ENCODE measurements at regions not wholly inside any gene's neighbourhood (a gene's known extent, or its start where the extent isn't known, plus 50 kb on each side); places are given as distances from the start of the nearest gene placed in this dataset.
A peak's percentile ranks its signal among the peaks of the same experiment; 100 is the strongest.

- Histone ChIP-seq H3K4ac (ENCODE audit: low read depth, low read length) (peak overlapping the region; percentile 87), H4K8ac (ENCODE audit: low read depth in 2 of 2, low read length in 2 of 2) (peak overlapping the region in 1 of 2 experiments; percentile 13; a peak in 2 of 4 replicates), H2AK5ac (ENCODE audit: low read depth, low read length) (peak overlapping the region; percentile 63; the same call in 1 of the 2 replicates), H2AK9ac (replicated peaks; ENCODE audit: low read depth, low read length, poor library complexity) (peak overlapping the region; percentile 34), H3K9me3 (ENCODE audit: control insufficient read depth, insufficient read depth, low read length) (0 out of 2 replicates have a peak, but pooled peaks cover 2% of the 10 kb centered on the region), H3K14ac (replicated peaks; ENCODE audit: low read depth, low read length) (peak overlapping the region; percentile 55; the same call in 1 of the 2 replicates), H3K79me1 (ENCODE audit: low read depth in 1 of 2, low read length in 2 of 2) (no peaks in the 10 kb centered on the region), H3K9me1 (ENCODE audit: insufficient read depth, low read length) (peaks cover 10% of the 10 kb centered on the region; the same call in 1 of the 2 replicates), H3K9ac (ENCODE audit: low read depth, low read length) (no peak overlapping the region), H3K18ac (ENCODE audit: low read depth, low read length) (peak overlapping the region; percentile 35), H3K4me3 (ENCODE audit: insufficient read depth, low read depth, low read length) (no peak overlapping the region), H3K4me2 (ENCODE audit: low read depth, low read length) (no peak overlapping the region), H4K5ac (ENCODE audit: low read depth, low read length) (peak overlapping the region; percentile 5; the same call in 1 of the 2 replicates), H2BK15ac (ENCODE audit: low read depth, low read length) (peak overlapping the region; percentile 16; the same call in 1 of the 3 replicates), H3K4me1 (ENCODE audit: control insufficient read depth, insufficient read depth, low read length) (peaks cover 6% of the 10 kb centered on the region; the same call in 1 of the 2 replicates), H2BK5ac (ENCODE audit: low read depth, low read length, poor library complexity, severe bottlenecking) (no peak overlapping the region), H3K56ac (ENCODE audit: extremely low read depth, insufficient read depth, low read length) (no peak overlapping the region), H4K91ac (ENCODE audit: insufficient read depth, low read depth, low read length) (peak overlapping the region; percentile 83), H3K23ac (ENCODE audit: low read depth, low read length) (no peak overlapping the region), H4K20me1 (ENCODE audit: insufficient read depth, low read length) (no peaks in the 10 kb centered on the region), H3K36me3 (ENCODE audit: control insufficient read depth, insufficient read depth, low read length) (no peaks in the 10 kb centered on the region), H3K27me3 (ENCODE audit: control insufficient read depth, insufficient read depth, low read length) (peaks cover 5% of the 10 kb centered on the region), H2AFZ (replicated peaks; ENCODE audit: low read length, poor library complexity) (peak overlapping the region; percentile 18), H2BK20ac (ENCODE audit: low read depth, low read length) (peak overlapping the region; percentile 84), H2BK120ac (ENCODE audit: low read depth, low read length) (peak overlapping the region; percentile 75), H3K27ac (ENCODE audit: insufficient read depth, low read length) (no peak overlapping the region)
- DNase-seq (peak; percentile 46), ATAC-seq (ENCODE audit: low read depth) (peak; percentile 55)
- 63% methylated on average over 5 of the region's 12 CpGs; no CpG with 5 or more reads in 1 of the 2 experiments for WGBS, 2 experiments (ENCODE audit: extremely low coverage in 2 of 2, insufficient read length in 1 of 2)
- TF ChIP-seq RFX5 (IDR thresholded peaks at IDR 0.05; ENCODE audit: low read depth, low read length) (no peak), CEBPB (IDR thresholded peaks at IDR 0.05; ENCODE audit: low read depth, low read length) (no peak), RAD21 (IDR thresholded peaks at IDR 0.05; ENCODE audit: low read length) (peak; percentile 66), CTCF (conservative IDR thresholded peaks at IDR 0.05; ENCODE audit: low read depth, low read length) (peak; percentile 53), SMC3 (IDR thresholded peaks at IDR 0.05; ENCODE audit: low read depth, low read length) (peak; percentile 52)
- in situ Hi-C loops (cut with MboI; ENCODE audit: low sequenced_read_pairs): no loop called here
- no TSS peak for BruUV-seq (replicated peaks)
- intact Hi-C loops (cut with micrococcal nuclease): loop anchor here (5.0 to 10.0 kb wide), 2 partner anchors 853 to 1045 kb away; partner anchors contain the start of gene CDH11
- ChIA-PET CTCF (no interaction called here), POLR2A (ENCODE audit: unreplicated experiment) (no interaction called here)
- dilution Hi-C loops (cut with HindIII; ENCODE audit: low sequenced_read_pairs, unreplicated experiment): no loop called here
Measured at GRCh38 chr16:66167564-66168291, 198.8 kb upstream of the CDH5 start.
